Stomach (tissue), 8 donors: ENCODE measurements at regions not wholly inside any gene's neighbourhood (a gene's known extent, or its start where the extent isn't known, plus 50 kb on each side); places are given as distances from the start of the nearest gene placed in this dataset.

ENCODE experiments used
- DNase-seq, 2 donors: peaks; one replicate each; pipeline versions ENCODE4 v3.0.0 to v3.0.0-alpha.2; 2013 to 2019
- H3K27ac ChIP-seq, 5 donors: fragments of 200-600 bp in 4 of 5; sonication (generic) in 4 of 5; one replicate each; pipeline ENCODE4 v1.5.1; 2013 to 2019; ENCODE audit warnings: mild to moderate bottlenecking in 1 of 5, moderate library complexity in 1 of 5
- H3K27me3 ChIP-seq, 3 donors: fragments of 200-600 bp; sonication (generic); one replicate each; pipeline ENCODE4 v1.5.1; 2017 to 2019; ENCODE audit warnings: mixed run types in 1 of 3
- H3K36me3 ChIP-seq, 4 donors: fragments of 200-600 bp; sonication (generic); 1 replicate in 3 of 4; 2 replicates in 1 of 4; pipeline ENCODE4 v1.5.1; 2016 to 2019
- H3K4me1 ChIP-seq, 4 donors: fragments of 200-600 bp; sonication (generic); one replicate each; pipeline ENCODE4 v1.5.1; 2016 to 2019
- H3K4me3 ChIP-seq, 4 donors: fragments of 200-600 bp; sonication (generic) in 3 of 4; one replicate each; pipeline ENCODE4 v1.5.1; 2016 to 2019; ENCODE audit warnings: mild to moderate bottlenecking in 1 of 4
- H3K9me3 ChIP-seq, 4 donors: fragments of 200-600 bp; sonication (generic); one replicate each; pipeline ENCODE4 v1.5.1; 2016 to 2019
- EP300 ChIP-seq: sonication (generic); formaldehyde crosslinking; IDR thresholded peaks from one replicate; pipeline ENCODE4 v1.6.1; 2017; ENCODE audit warnings: antibody characterized with exemption
- POLR2A ChIP-seq, 4 donors: fragments of 450-650 bp; IDR thresholded peaks; one replicate each; pipeline ENCODE4 v1.6.1; 2016; ENCODE audit warnings: antibody characterized with exemption in 4 of 4, control low read depth in 2 of 4, mild to moderate bottlenecking in 1 of 4, moderate library complexity in 1 of 4
- POLR2AphosphoS5 ChIP-seq, 3 donors: sonication (generic); formaldehyde crosslinking; IDR thresholded peaks; one replicate each; pipeline ENCODE4 v1.6.1; 2016; ENCODE audit warnings: antibody characterized with exemption in 3 of 3
- WGBS, 5 donors: extraction: QIAGEN DNeasy Blood & Tissue Kit in 3 of 5; methylation state at CpG; one replicate each; pipeline versions ENCODE4 v1.1.5 to v1.1.7; 2013 to 2018; 5-methylcytosine and 5-hydroxymethylcytosine counted together
- intact Hi-C: fragments of 100-400 bp; cut with DNase I; formaldehyde crosslinking; loops from one replicate; pipeline ENCODE4 v1.15.1; 2023; ENCODE audit warnings: low total_unique reads
- TF ChIP-seq, protein P1 (sequence below), 7 experiments: fragments of 450-650 bp in 4 of 7; fragments of 200-600 bp in 3 of 7; sonication (generic) in 3 of 7; IDR thresholded peaks; one replicate each; pipeline ENCODE4 v1.5.1; 2016 to 2019; ENCODE audit warnings: antibody characterized with exemption in 7 of 7, control low read depth in 2 of 7, mild to moderate bottlenecking in 1 of 7
- donor health status: healthy with polysubstance abuse.
- donor health status: Bipolar disorder and iron deficiency.
- donor health status: healthy.

DNA sequence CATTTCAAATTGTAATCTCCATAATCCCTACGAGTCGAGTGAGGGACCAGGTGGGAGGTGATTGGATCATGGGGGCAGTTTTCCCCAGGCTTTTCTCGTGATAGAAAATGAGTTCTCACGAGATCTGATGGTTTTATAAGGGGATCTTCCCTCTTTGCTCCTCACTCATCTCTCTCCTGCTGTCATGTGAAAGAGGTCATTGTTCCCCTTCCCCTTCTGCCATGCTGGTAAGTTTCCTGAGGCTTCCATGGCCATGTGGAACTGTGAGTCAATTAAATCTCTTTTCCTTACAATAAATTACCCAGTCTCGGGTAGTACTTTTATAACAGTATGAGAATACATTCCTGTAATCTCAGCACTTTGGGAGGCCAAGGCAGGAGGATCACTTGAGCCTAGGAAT is 76.7 kb upstream of the MARCHF10 start:
- Histone ChIP-seq H3K27me3 (no peaks in the 10 kb centered on the region), H3K36me3 (no peaks in the 10 kb centered on the region), H3K4me1 (peaks cover 0 to 7% (median 0%) of the 10 kb centered on the region in 4 donors), H3K4me3 (no peak overlapping the region), H3K9me3 (no peaks in the 10 kb centered on the region), H3K27ac (no peak overlapping the region)
- no peak for TF ChIP-seq EP300
- TF ChIP-seq POLR2A (IDR thresholded peaks at IDR 0.05) = no peak
- TF ChIP-seq, protein P1, sequence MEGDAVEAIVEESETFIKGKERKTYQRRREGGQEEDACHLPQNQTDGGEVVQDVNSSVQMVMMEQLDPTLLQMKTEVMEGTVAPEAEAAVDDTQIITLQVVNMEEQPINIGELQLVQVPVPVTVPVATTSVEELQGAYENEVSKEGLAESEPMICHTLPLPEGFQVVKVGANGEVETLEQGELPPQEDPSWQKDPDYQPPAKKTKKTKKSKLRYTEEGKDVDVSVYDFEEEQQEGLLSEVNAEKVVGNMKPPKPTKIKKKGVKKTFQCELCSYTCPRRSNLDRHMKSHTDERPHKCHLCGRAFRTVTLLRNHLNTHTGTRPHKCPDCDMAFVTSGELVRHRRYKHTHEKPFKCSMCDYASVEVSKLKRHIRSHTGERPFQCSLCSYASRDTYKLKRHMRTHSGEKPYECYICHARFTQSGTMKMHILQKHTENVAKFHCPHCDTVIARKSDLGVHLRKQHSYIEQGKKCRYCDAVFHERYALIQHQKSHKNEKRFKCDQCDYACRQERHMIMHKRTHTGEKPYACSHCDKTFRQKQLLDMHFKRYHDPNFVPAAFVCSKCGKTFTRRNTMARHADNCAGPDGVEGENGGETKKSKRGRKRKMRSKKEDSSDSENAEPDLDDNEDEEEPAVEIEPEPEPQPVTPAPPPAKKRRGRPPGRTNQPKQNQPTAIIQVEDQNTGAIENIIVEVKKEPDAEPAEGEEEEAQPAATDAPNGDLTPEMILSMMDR (IDR thresholded peaks at IDR 0.05) = no peak
- TF ChIP-seq POLR2AphosphoS5 (IDR thresholded peaks at IDR 0.05) = no peak
- WGBS, 5 donors = 86 to 91% (median 89%) methylated on average over 5 of the region's 5 CpGs
- DNase-seq = no peak
- intact Hi-C loops = no loop called here

DNA sequence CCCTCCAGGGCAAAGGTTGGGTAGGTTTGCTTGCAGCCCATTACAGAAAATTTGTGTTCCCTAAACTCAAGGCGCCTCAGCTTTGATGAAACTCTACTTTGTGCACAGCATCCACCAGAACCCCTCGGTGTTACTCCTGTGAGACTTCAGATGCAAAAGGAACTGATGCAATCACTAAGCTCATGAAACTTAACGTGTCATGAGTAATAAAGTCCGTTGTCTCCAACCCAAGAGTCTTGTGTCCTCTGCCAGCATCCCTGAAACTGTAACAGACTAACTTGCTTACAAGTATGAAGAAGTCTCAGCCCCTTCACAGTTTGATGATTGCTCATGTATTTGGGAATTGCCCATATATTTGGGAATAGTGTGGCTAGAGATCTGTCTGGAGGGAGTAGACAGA is 74.8 kb upstream of the MARCHF10 start:
- Histone ChIP-seq H3K36me3 (no peaks in the 10 kb centered on the region), H3K4me1 (peaks cover 0 to 4% (median 0%) of the 10 kb centered on the region in 4 donors), H3K27ac (no peak overlapping the region), H3K9me3 (no peaks in the 10 kb centered on the region), H3K27me3 (no peaks in the 10 kb centered on the region), H3K4me3 (no peak overlapping the region)
- intact Hi-C loops = no loop called here
- no peak for DNase-seq
- WGBS, 5 donors = 75 to 84% (median 80%) methylated on average over 4 of the region's 4 CpGs
- no peak for TF ChIP-seq POLR2A (IDR thresholded peaks at IDR 0.05)
- no peak for TF ChIP-seq POLR2AphosphoS5 (IDR thresholded peaks at IDR 0.05)
- TF ChIP-seq, protein P1 (IDR thresholded peaks at IDR 0.05) = no peak
- TF ChIP-seq EP300 = no peak

DNA sequence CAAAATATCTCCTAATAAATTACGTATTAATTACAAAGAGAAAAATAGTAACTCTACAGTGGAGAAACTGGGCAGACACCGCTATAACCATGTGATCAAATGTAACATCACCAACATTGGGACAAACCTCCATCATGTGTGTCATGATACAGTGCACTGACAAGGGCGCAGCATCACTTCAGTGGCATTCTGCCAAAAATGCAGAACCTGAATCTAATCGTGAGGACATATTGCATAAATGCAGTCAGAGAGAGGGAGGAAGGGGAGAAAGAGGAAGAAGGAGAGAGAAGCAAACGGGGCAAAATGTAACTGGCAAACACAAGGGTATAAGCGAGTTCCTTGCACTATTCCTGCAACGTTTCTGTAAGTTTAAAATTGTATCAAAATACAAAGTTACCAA is 74.2 kb upstream of the MARCHF10 start:
- no peak for TF ChIP-seq POLR2AphosphoS5 (IDR thresholded peaks at IDR 0.05)
- no peak for DNase-seq
- Histone ChIP-seq H3K27me3 (no peaks in the 10 kb centered on the region), H3K4me3 (no peak overlapping the region), H3K4me1 (no peaks in the 10 kb centered on the region), H3K36me3 (no peaks in the 10 kb centered on the region), H3K27ac (no peak overlapping the region), H3K9me3 (no peaks in the 10 kb centered on the region)
- intact Hi-C loops = no loop called here
- 70 to 75% (median 70%) methylated on average over 7 of the region's 7 CpGs for WGBS, 5 donors

DNA sequence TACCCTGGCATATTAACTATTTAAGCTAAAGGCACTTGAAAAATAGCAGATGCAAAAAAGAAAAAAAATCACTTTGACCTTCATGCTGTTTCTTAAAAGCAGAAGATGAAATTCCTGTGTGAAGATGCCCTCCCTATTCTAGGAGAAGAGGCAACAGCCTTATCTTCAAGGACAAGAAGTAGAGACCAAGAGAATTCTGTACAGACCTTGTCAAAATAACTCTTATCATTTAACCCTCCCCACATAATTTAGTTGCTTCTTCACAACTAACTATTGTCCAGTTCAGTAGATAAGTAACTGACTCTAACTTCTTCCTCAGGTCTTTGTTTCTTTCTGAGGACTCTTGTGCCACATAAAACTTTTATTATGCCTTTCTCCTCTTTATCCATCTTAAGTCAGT is 72.0 kb upstream of the MARCHF10 start:
- no peak overlapping the region for H3K4me3 ChIP-seq
- H3K36me3 ChIP-seq = no peaks in the 10 kb centered on the region
- intact Hi-C loops = no loop called here
- H3K27ac ChIP-seq = no peak overlapping the region
- H3K27me3 ChIP-seq = no peaks in the 10 kb centered on the region
- peaks cover 0 to 12% (median 5%) of the 10 kb centered on the region in 4 donors for H3K4me1 ChIP-seq
- DNase-seq = no peak
- H3K9me3 ChIP-seq = no peaks in the 10 kb centered on the region
- no peak for TF ChIP-seq POLR2AphosphoS5 (IDR thresholded peaks at IDR 0.05)

DNA sequence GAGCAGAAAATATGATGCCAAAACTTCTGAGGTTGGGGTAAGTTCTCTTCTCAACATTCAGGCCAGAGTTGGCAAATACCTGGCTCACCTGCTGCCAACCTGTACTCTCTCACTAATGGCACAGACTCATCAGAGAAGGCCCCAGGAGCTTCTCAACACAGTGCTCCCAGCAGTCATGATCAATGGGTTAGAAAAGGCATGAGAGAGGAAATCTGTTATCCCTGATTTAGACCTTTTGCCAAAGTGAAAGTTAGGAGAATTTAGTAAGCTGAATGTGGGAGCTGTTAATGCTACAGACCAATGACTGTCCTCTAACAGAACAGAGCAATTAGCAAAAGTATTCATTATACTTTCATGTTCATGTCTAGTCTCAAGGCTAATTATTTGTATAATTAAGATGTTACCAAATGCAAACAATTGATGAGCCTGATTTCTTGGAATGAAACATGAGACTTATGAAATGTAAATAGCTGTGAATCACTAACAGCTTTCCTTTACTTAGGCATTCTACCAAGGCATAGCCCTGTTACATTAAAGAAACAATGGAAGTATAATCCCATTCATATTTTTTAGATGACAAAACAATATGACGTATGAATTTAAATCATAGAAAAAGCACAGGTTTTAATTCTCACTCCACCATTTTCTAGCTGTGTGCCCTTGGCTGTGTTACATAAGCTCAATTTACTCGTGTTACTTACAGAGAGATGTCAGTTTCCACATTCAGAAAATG is 68.7 kb upstream of the MARCHF10 start:
- H3K4me1 ChIP-seq = peaks cover 0 to 12% (median 5%) of the 10 kb centered on the region in 4 donors
- intact Hi-C loops = no loop called here
- no peaks in the 10 kb centered on the region for H3K27me3 ChIP-seq
- no peak for DNase-seq
- 55 to 67% (median 58%) methylated on average over 2 of the region's 2 CpGs for WGBS, 5 donors
- no peak overlapping the region for H3K4me3 ChIP-seq
- no peaks in the 10 kb centered on the region for H3K9me3 ChIP-seq
- H3K36me3 ChIP-seq = no peaks in the 10 kb centered on the region
- TF ChIP-seq, protein P1 (IDR thresholded peaks at IDR 0.05) = no peak
- no peak for TF ChIP-seq POLR2AphosphoS5 (IDR thresholded peaks at IDR 0.05)
- no peak for TF ChIP-seq EP300
- TF ChIP-seq POLR2A (IDR thresholded peaks at IDR 0.05) = no peak
- H3K27ac ChIP-seq = no peak overlapping the region
